ENCODE measurements at regions not wholly inside any gene's neighbourhood (a gene's known extent, or its start where the extent isn't known, plus 50 kb on each side); places are given as distances from the start of the nearest gene placed in this dataset.
"Not testable (repeated sequence)": the region's sequence is repeated elsewhere in the genome, so short reads cannot be mapped to it uniquely, and the experiment has no call there.

GRCh38 chr3:34073111-34073510 lies 274.7 kb downstream of the PDCD6IP start:
- Histone ChIP-seq H3K4me3 (no peak overlapping the region), H3K36me3 (no peaks in the 10 kb centered on the region), H3K4me1 (no peaks in the 10 kb centered on the region), H3K27me3 (no peaks in the 10 kb centered on the region), H3K27ac (no peak overlapping the region), H3K9me3 (no peaks in the 10 kb centered on the region)
- no peak for TF ChIP-seq CTCF (IDR thresholded peaks at IDR 0.05)
- no peak for DNase-seq (ENCODE audit: low spot score in 2 of 2)
- intact Hi-C loops (cut with DNase I), result no loop called here

- no peak for DNase-seq (ENCODE audit: low spot score in 2 of 2)
- intact Hi-C loops (cut with DNase I), result no loop called here
- TF ChIP-seq CTCF (IDR thresholded peaks at IDR 0.05), result no peak
- no peaks in the 10 kb centered on the region for H3K9me3 ChIP-seq
- no peak overlapping the region for H3K27ac ChIP-seq
- no peaks in the 10 kb centered on the region for H3K4me1 ChIP-seq
- no peaks in the 10 kb centered on the region for H3K36me3 ChIP-seq
- H3K27me3 ChIP-seq, result no peaks in the 10 kb centered on the region
- no peak overlapping the region for H3K4me3 ChIP-seq
These were observed 275.5 kb downstream of the PDCD6IP start for GRCh38 chr3:34073961-34074360.

GRCh38 chr3:34075975-34076374 lies 277.5 kb downstream of the PDCD6IP start:
- H3K4me3 ChIP-seq, result no peak overlapping the region
- H3K36me3 ChIP-seq, result no peaks in the 10 kb centered on the region
- no peaks in the 10 kb centered on the region for H3K4me1 ChIP-seq
- H3K27ac ChIP-seq, result no peak overlapping the region
- intact Hi-C loops (cut with DNase I), result no loop called here
- H3K9me3 ChIP-seq, result no peaks in the 10 kb centered on the region
- H3K27me3 ChIP-seq, result no peaks in the 10 kb centered on the region
- DNase-seq (ENCODE audit: low spot score in 2 of 2), result no peak
- TF ChIP-seq CTCF (IDR thresholded peaks at IDR 0.05), result no peak

GRCh38 chr3:34077417-34078195 lies 279.2 kb downstream of the PDCD6IP start:
- no peaks in the 10 kb centered on the region for H3K4me1 ChIP-seq
- no peak for DNase-seq (ENCODE audit: low spot score in 2 of 2)
- H3K9me3 ChIP-seq, result no peaks in the 10 kb centered on the region
- peak overlapping the region in 1 of 2 donors; percentile 39 for H3K4me3 ChIP-seq
- no peak overlapping the region for H3K27ac ChIP-seq
- intact Hi-C loops (cut with DNase I), result no loop called here
- no peaks in the 10 kb centered on the region for H3K27me3 ChIP-seq
- no peaks in the 10 kb centered on the region for H3K36me3 ChIP-seq
- TF ChIP-seq CTCF (IDR thresholded peaks at IDR 0.05), result no peak

GRCh38 chr3:34078418-34078817 lies 280.0 kb downstream of the PDCD6IP start:
- no peak for TF ChIP-seq CTCF (IDR thresholded peaks at IDR 0.05)
- intact Hi-C loops (cut with DNase I), result no loop called here
- Histone ChIP-seq H3K9me3 (no peaks in the 10 kb centered on the region), H3K27me3 (no peaks in the 10 kb centered on the region), H3K4me1 (no peaks in the 10 kb centered on the region), H3K27ac (no peak overlapping the region), H3K4me3 (no peak overlapping the region), H3K36me3 (no peaks in the 10 kb centered on the region)
- DNase-seq (ENCODE audit: low spot score in 2 of 2), result no peak

- intact Hi-C loops (cut with DNase I); H3K9me3 ChIP-seq; H3K4me3 ChIP-seq: not testable (repeated sequence)
These were observed 281.4 kb downstream of the PDCD6IP start for GRCh38 chr3:34079849-34080248.

GRCh38 chr3:34090379-34090778 lies 291.9 kb downstream of the PDCD6IP start:
- DNase-seq (ENCODE audit: low spot score in 2 of 2); H3K4me3 ChIP-seq: not testable (repeated sequence)

More at GRCh38 chr3:34079849-34080248, 281.4 kb downstream of the PDCD6IP start:
- H3K36me3 ChIP-seq; H3K27ac ChIP-seq; DNase-seq (ENCODE audit: low spot score in 2 of 2); H3K4me1 ChIP-seq; H3K27me3 ChIP-seq: not testable (repeated sequence)

More at GRCh38 chr3:34090379-34090778, 291.9 kb downstream of the PDCD6IP start:
- H3K36me3 ChIP-seq; intact Hi-C loops (cut with DNase I); H3K9me3 ChIP-seq; H3K27ac ChIP-seq; H3K4me1 ChIP-seq; H3K27me3 ChIP-seq: not testable (repeated sequence)

Measured in ascending aorta (tissue), 2 donors.